H7 (cell line): ENCODE measurements at regions not wholly inside any gene's neighbourhood (a gene's known extent, or its start where the extent isn't known, plus 50 kb on each side); places are given as distances from the start of the nearest gene placed in this dataset.

Experiments
- DNase-seq: peaks from one replicate; pipeline ENCODE4 v3.0.0; 2012
- H3K27me3 ChIP-seq: 2 replicates; pipeline ENCODE4 v1.6.0; 2011; ENCODE audit warnings: mild to moderate bottlenecking, low read length; ENCODE audit not compliant: control insufficient read depth, insufficient read depth
- H3K36me3 ChIP-seq: replicated peaks from 2 replicates; pipeline ENCODE4 v1.5.1; 2011; ENCODE audit warnings: low read length; ENCODE audit not compliant: control insufficient read depth, insufficient read depth
- H3K4me3 ChIP-seq: 2 replicates; pipeline ENCODE4 v1.5.1; 2011; ENCODE audit warnings: low read depth, mild to moderate bottlenecking, control low read depth, low read length, moderate library complexity; ENCODE audit not compliant: insufficient read depth

DNA sequence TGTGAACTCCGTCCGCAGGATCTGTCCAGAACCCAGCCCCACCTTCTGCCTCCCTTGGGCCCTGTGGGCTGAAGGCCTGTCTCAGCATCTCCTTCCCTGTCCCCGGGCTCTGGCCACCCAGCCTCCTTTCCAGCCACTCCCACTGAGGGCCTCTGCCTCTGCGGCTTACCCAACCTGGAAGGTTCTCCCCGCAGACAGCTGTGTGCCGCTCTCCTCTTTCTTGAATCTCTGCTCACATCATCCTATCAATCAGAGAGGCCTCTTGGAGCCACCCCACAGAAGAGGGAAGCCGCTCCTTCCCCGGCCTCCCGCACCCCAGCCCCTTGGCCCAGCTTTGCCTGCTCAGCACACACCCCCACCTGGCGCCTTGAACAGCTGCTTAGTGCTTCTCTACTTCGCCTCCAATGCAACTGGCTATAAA is 81.5 kb upstream of the UNC5A start:
- DNase-seq: no peak
- Histone ChIP-seq H3K4me3 (no peak overlapping the region), H3K27me3 (no peaks in the 10 kb centered on the region), H3K36me3 (no peaks in the 10 kb centered on the region)

DNA sequence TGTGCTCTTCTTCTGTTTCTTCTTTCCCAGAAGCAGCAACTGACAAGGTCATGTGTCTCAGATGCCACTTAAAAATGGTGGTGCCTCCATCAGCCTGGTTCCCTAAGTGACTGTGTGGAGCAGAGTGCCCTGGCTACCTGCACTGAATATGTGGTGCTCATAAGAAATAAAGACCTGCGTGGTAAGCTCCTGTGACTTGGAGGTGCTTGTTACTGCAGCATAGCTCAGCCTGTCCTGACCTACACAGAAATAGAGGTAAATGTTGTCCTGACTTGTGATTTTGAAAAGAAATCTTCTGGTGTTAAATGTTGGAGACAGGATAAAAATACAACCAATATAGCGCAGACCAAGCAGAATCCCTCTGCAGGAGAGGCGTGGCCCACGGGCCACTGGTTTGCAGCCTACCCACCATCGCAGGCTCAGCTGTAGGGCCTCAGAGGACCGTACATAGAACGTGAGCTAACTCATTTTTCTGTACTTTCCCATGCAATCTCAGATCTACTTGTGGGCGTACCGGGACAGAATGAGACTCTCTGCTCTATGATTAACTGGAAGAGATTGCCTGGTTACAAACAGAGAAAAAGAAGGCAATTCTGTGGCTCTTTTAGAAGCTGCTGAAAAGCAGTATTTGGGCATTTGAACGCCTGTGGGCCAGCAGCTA is 79.4 kb upstream of the UNC5A start:
- Histone ChIP-seq H3K4me3 (no peak overlapping the region), H3K27me3 (no peaks in the 10 kb centered on the region), H3K36me3 (no peaks in the 10 kb centered on the region)
- no peak for DNase-seq

DNA sequence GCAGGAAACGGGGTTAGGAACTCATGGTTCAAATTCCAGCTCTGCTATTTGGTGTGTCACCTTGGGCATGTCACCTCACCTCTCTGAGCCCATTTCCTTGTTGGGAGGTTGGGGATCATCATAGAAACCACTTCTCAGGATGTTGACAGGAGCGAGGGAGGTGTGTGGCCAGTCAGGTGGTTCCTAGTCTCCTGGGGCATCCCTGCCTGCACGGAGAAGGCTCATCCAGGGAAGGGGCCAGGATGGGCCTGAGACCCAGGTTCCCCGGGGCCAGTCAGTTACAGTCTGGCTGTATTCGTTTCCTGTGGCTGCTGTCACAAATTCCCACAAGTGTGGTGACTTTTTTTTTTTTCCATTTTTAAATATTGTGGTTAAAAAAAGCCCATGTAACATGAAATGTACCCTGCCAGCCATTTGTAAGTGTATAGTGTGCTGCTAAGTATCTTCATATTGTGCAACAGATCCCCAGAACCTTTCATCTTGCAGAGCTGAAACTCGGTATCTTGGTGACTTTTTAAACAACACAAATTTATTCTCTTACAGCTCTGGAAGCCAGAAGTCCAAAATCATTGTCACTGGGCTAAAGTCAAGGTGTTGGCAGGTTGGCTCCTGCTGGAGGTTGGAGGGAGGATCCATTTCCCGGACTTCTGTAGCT is 78.7 kb upstream of the UNC5A start:
- H3K27me3 ChIP-seq: no peaks in the 10 kb centered on the region
- no peaks in the 10 kb centered on the region for H3K36me3 ChIP-seq
- H3K4me3 ChIP-seq: no peak overlapping the region
- peak; percentile 22 for DNase-seq

DNA sequence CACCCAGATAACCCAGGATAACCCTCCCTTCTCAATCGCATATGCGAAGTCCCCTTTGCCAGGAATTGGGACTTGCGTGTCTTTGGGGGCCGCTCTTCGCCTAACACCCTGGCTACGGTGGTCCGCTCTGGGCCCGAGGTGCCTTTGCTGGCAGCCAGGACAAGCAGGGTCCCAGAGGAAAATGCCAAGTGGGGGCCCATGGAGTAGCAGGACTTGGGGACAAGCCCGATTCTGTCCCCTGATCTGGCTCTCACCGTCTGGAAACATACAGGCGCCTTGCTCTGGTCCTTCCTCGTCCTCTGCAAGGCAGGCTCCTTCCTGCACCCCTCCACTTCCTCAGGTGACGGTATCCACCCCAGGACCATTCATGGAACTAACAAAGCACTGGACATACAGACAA is 78.1 kb upstream of the UNC5A start:
- H3K36me3 ChIP-seq: no peaks in the 10 kb centered on the region
- no peak for DNase-seq
- H3K27me3 ChIP-seq: no peaks in the 10 kb centered on the region

DNA sequence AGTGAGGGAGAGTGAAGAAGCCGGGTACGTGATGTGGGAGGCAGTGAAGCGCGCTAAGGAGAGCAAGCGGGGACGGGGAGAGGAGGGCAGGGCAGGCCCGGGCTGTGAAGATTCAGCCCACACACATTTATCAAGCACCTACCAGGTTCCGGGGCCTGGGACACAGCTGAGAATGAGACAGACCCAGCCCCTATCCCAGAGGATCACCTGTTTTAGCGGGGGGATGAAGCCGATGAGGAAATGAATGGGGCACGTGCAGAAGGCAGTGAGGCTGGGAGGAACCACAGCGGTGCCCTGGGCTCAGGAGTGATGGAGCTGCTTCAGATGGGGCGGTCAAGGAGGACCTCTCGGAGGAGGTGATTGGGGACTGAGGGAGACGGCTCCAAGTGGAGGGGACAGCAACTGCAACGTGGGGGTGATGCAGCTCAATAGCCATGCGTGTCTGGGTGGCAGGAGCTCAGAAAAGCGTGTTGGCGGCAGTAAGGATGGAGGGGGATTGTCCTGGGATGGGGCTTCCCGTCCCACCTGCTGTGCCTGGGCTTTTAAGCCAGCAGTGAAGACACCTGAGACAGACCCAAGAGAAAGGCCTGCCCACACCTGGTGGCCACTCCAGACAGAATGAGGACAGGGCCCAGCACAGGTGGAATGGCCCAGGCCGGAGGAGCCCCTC is 77.5 kb upstream of the UNC5A start:
- peak; percentile 70 for DNase-seq
- no peaks in the 10 kb centered on the region for H3K36me3 ChIP-seq
- H3K27me3 ChIP-seq: no peaks in the 10 kb centered on the region
- H3K4me3 ChIP-seq: no peak overlapping the region

More for the DNA sequence above, 78.1 kb upstream of the UNC5A start:
- no peak overlapping the region for H3K4me3 ChIP-seq

DNA sequence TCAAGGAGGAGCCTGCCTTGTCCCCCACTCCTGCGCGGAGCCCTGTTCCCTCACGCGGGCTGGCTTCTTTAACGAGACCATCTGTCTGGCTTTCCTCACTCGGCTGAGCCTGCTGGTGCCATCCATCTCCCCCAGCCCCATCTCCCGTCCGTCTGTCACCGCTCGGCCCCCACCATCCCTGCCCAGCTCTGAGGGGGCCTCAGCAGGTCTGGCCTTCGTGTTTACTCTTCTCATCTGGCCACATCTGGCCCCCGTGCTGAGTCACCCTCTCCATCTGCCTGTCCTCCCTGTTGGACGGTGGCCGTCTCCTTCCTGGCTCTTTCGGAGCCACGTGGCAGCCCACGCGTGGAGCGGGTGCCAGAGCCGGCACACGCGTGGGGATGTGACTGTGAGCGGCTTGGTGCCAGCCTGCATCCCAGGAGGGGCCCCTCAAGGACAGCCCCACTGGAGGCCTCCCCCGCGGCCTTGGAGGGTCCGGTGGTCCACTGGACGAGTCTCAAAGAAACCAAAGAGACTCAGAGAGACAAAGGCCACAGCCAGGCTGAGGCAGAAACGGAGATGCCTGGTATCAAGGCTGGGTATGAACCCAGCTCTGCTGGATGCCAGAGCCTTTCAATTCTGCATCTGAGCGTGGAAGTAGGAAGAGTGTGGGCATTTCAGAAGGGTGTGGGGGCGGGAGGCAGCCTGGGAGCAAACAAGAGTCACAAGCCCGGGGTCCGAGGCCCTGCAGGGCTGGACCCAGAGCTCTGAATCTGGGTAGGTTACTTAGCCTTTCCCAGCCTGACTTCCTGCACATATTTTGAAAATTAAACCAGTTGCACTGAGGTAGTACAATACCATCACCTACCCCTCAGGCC is 76.7 kb upstream of the UNC5A start:
- no peak overlapping the region for H3K4me3 ChIP-seq
- peaks cover under 1% of the 10 kb centered on the region; the same call in 1 of the 2 replicates for H3K27me3 ChIP-seq
- no peaks in the 10 kb centered on the region for H3K36me3 ChIP-seq
- peak; percentile 49 for DNase-seq

DNA sequence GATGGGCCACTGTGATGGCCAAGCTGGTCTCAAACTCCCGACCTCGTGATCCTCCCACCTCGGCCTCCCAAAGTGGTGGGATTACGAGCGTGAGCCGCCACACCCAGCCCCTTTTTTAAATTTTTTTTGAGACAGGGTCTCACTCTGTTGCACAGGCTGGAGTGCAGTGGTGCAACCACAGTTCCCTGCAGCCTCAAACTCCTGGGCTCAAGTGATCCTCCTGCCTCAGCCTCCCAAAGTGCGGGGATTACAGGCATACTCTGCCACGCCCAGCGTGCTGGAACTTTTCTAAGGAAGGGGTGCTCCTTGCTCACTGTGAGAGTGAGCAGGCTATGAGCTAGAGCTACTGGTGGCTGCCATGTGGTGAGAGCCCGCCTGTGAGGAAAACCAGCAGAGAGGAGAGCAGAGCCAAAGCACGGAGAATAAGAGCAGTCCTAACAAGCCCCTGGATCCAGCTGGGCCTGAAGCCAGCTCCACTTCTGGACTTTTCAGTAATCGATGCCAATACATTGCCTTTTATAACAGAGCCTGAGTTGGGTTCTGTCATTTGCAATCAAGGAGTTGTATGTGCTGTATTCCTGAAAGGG is 75.5 kb upstream of the UNC5A start:
- peaks cover 9% of the 10 kb centered on the region for H3K27me3 ChIP-seq

DNA sequence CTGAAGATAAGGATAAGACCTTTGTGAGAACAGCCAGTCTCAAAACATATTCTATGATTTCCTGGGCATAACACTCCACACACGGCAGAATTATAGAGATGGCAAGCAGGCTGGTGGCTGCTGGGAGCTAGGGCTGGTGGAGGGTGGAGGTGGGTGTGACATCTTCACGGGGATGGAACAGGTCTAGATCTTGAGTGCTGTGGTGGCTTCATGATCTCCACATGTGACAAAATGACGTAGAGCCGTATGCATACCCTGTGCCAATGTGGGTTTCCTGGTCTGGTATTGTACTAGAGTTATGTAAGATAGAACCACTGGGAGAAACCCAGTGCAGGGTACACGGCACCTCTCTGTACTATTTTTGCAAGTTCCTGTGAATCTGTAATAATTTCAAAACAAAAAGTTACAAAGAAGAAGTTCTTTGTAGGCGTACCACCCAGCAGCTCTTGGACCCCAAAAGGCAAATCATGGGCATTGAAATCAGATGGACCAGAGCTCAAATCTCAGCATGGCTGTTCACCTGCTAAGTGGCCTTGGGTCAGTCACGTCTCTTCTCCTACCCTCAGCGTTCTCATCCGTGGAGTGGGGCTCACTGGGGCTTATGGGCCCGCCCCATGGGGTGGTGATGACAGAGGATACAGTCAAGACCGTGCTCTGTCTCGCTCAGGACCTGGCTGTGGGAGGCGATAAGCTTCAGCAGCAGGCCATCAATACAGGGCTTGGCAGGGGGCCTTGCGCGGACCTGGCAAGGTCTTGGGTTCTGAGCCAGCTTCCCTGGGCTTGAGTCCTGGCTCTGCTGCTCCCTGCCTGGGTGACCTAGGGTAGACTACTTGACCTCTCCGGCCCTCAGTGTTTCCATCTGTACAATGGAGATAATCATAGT is 74.7 kb upstream of the UNC5A start:
- Histone ChIP-seq H3K4me3 (no peak overlapping the region), H3K36me3 (no peaks in the 10 kb centered on the region), H3K27me3 (peaks cover 11% of the 10 kb centered on the region)
- peak; percentile 18 for DNase-seq

More for the DNA sequence above, 75.5 kb upstream of the UNC5A start:
- no peak overlapping the region for H3K4me3 ChIP-seq
- peak; percentile 10 for DNase-seq
- no peaks in the 10 kb centered on the region for H3K36me3 ChIP-seq

DNA sequence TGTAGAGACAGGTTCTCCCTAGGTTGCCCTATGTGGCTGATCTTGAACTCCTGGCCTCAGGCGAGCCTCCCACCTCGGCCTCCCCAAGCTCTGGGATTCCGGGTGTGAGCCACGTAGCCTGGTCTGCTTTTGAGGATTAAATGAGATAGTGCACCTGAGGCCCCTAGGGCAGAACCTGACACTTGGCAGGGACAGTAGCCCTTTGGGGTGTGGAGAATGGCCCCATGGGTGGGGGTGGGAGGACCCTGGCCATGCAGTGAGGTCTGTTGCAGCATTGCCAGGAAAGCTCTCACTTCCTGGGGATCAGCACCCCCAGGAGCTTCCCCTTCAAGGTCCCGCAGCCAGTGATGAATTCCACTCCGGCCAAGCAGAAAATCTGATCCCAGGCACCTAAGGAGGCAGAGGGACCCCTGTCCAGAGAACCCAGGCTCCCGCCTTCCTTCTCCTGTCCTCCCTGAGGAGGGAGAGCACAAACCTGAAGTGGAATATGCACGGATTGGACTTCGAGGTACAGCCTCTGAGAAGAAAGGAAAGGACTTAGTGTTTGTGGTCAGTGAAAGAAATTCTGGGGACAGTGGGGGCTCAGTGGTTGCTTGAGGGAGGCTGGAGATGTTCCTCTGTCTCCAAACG is 73.9 kb upstream of the UNC5A start:
- H3K36me3 ChIP-seq: no peaks in the 10 kb centered on the region
- peak; percentile 46 for DNase-seq

DNA sequence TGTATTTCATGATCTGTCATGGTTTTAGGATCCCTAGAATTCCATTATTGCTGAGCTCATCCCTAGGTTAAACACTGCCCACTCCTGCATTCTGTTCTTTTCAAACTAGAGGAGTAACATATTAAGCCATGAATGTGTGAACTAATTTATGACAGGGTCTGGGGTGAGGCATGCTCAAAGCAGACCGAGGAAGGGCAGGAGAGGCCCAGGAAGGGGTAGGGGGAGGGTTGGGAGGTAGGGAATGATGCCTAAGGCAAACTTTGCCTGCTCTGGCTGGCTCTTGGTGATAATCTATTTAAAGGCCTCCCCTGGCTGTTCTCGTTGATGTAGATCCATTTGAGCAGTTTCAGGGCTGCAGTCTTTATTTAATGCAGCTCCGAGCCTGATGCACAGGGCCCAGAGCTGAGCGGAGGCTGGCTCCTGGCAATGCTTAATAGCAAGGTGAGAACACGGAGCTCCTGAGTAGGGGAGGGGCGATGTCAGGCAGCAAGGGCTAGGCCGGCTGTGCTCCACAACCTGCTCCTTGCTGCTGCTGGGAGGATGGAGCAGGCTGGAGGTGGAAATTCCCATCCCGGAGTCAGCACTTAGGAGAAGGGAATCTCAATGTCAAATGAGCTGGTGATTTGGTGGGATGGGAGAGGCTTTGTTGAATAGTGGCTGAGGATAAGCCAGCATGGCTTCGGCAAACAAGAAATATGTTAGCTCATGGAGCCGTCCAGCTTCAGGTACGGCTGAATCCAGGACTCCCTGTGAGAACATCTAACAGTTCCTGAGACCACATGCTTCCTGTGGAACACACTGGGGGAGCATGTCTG is 73.2 kb upstream of the UNC5A start:
- no peak overlapping the region for H3K4me3 ChIP-seq
- peak; percentile 31 for DNase-seq
- no peaks in the 10 kb centered on the region for H3K36me3 ChIP-seq
- H3K27me3 ChIP-seq: peaks cover 12% of the 10 kb centered on the region

More for the DNA sequence above, 73.9 kb upstream of the UNC5A start:
- H3K27me3 ChIP-seq: peaks cover 11% of the 10 kb centered on the region
- no peak overlapping the region for H3K4me3 ChIP-seq

DNA sequence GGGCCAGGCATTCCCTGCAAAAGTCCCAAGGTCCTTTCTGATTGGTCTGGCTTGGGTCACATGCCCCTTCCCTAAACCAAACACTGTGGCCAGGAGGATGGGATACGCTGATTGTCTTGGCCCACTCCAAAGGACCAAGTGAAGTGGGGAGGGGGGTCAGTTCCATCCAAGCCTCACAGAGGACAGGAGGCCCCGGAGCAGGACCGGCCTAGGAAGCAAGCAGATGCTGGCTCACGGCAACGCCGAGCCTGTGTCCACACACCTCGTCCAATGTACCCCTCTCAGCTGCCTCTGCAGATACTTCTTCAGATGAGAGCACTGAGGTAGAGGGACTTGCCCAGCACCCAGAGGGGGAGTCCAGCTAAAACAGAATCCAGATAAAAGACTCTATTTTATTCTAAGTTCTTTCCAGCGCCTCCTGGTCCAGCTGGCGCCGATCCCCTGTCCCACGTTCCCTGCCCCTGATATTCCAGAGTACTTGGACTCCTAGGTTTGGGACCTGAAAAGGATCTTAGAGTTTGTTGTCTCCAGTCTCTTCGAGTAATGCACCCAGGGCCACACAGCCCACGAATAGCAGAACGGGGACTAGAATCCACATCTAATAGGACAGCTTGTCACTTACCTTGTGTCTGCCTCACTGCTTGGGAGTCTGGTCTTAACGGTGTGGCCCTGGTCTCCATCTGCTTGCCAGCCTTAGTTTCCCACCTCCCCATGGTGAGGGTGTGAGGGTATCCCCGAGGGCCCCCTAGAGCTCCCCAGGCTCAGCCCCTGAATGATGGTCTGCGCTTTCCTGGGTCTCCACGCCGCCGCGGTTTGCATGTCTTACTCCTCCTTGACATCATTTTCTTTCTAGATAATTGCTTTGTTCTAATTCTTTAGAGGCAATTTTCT is 72.4 kb upstream of the UNC5A start:
- peak; percentile 18 for DNase-seq
- peaks cover 19% of the 10 kb centered on the region for H3K27me3 ChIP-seq

More for the DNA sequence above, 72.4 kb upstream of the UNC5A start:
- Histone ChIP-seq H3K4me3 (no peak overlapping the region), H3K36me3 (no peaks in the 10 kb centered on the region)
